Stimulated activated naive CD8-positive, alpha-beta T cell treated with anti-CD3 and anti-CD28 coated beads, Interleukin-15, amount 100 ng/mL, for 72 hours (primary cell): ENCODE measurements at regions not wholly inside any gene's neighbourhood (a gene's known extent, or its start where the extent isn't known, plus 50 kb on each side); places are given as distances from the start of the nearest gene placed in this dataset.

Source experiments
- ATAC-seq: fragments of 150-1000 bp; cut with Tn5 transposase; 2 replicates; pipeline ENCODE4 v1.10.0; 2021; ENCODE audit warnings: mild to moderate bottlenecking, moderate library complexity
- DNase-seq, 2 donors: peaks; one replicate each; pipeline ENCODE4 v3.0.0; 2021 to 2022
- H3K27ac Mint-ChIP-seq, 2 donors: one replicate each; pipeline ENCODE4 v1.8.0; 2022; ENCODE audit warnings: mild to moderate bottlenecking in 2 of 2, mixed read lengths in 2 of 2, moderate library complexity in 2 of 2
- H3K27me3 Mint-ChIP-seq: one replicate; pipeline ENCODE4 v1.8.0; 2022; ENCODE audit warnings: mixed read lengths
- H3K4me1 Mint-ChIP-seq: one replicate; pipeline ENCODE4 v1.8.0; 2022; ENCODE audit warnings: mild to moderate bottlenecking, mixed read lengths
- H3K4me3 Mint-ChIP-seq, 2 donors: one replicate each; pipeline ENCODE4 v1.8.0; 2022; ENCODE audit warnings: mild to moderate bottlenecking in 2 of 2, mixed read lengths in 2 of 2, moderate library complexity in 1 of 2
- H3K9me3 Mint-ChIP-seq, 2 donors: one replicate each; pipeline ENCODE4 v1.8.0; 2022; ENCODE audit warnings: mixed read lengths in 2 of 2

DNA sequence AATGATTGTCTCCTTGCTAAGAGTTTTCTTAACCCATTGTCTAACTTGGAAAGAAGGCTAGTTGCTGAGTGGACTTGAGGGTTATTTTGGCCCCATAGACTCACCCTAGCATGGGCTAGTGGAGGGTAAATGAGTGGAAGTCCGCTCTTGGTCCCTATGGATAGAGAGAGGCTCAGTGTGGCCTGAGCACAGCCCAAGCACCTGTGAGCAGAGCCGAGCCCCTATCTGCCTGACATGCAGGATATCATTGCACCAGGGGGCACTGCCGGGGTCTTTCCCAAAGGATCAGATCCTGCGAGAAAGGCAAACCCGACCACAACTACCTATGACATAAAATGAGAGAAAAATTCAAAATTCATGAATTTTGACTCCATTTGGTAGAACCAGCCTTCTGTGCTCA lies 70.6 kb upstream of the GGTLC1 start:
- Mint-ChIP-seq H3K27me3 (no peaks in the 10 kb centered on the region), H3K27ac (no peak overlapping the region), H3K9me3 (no peaks in the 10 kb centered on the region), H3K4me1 (no peaks in the 10 kb centered on the region), H3K4me3 (no peak overlapping the region)
- no peak for ATAC-seq
- DNase-seq: no peak

DNA sequence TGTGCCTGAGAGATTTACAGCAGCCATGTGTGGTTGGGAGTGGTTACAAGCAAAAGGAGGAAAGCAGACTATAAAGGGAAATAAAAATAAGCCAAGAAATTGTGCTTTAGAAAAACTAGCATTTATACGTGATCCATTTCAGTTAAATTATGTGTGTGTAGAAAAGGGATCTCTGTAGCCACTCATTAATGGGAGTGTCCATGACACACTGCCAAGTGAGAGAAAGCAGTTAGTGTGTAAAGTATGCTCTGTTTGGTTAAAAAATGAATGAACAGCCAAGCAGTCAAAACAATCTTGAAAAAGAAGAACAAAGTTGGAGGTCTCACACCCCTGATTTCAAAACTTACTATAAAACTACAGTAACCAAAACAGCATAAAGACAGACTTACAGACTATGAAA lies 67.9 kb upstream of the GGTLC1 start:
- no peak overlapping the region for H3K27ac Mint-ChIP-seq
- no peaks in the 10 kb centered on the region for H3K9me3 Mint-ChIP-seq
- peaks cover 5% of the 10 kb centered on the region for H3K4me1 Mint-ChIP-seq
- H3K4me3 Mint-ChIP-seq: no peak overlapping the region
- ATAC-seq (no peak), DNase-seq (no peak)
- H3K27me3 Mint-ChIP-seq: no peaks in the 10 kb centered on the region

- Mint-ChIP-seq H3K9me3 (no peaks in the 10 kb centered on the region), H3K27ac (peak overlapping the region in 1 of 2 donors; percentile 33), H3K4me3 (no peak overlapping the region), H3K4me1 (peaks cover 29% of the 10 kb centered on the region), H3K27me3 (no peaks in the 10 kb centered on the region)
- DNase-seq (no peak), ATAC-seq (no peak)
Observed at GRCh38 chr20:24052599-24053275, 64.2 kb upstream of the GGTLC1 start.

DNA sequence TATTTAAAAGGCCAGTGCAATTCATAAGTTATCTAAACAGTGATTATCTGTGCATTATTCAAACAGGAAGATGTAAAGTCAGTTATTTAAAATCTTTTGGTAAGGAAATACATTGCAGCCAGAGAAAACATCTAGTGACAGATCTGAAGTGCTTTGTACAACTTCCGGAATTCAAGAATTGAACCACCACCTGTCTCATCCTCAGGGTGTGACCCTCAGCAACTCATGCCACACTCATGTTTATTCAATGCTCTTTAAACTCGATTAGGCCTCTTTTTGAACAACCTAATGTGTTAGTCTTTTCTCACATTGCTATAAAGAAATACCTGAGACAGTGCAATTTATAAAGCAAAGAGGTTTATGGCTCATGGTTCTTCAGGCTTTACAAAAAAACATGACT lies 62.6 kb upstream of the GGTLC1 start:
- Mint-ChIP-seq H3K4me3 (no peak overlapping the region), H3K27me3 (no peaks in the 10 kb centered on the region), H3K4me1 (peaks cover 39% of the 10 kb centered on the region), H3K27ac (no peak overlapping the region), H3K9me3 (no peaks in the 10 kb centered on the region)
- no peak for DNase-seq
- ATAC-seq: no peak

GRCh38 chr20:24050119-24050518 lies 61.5 kb upstream of the GGTLC1 start:
- ATAC-seq (no peak), DNase-seq (no peak)
- Mint-ChIP-seq H3K9me3 (no peaks in the 10 kb centered on the region), H3K4me1 (peaks cover 48% of the 10 kb centered on the region), H3K27me3 (no peaks in the 10 kb centered on the region), H3K4me3 (no peak overlapping the region), H3K27ac (peak overlapping the region in 1 of 2 donors; percentile 39)

DNA sequence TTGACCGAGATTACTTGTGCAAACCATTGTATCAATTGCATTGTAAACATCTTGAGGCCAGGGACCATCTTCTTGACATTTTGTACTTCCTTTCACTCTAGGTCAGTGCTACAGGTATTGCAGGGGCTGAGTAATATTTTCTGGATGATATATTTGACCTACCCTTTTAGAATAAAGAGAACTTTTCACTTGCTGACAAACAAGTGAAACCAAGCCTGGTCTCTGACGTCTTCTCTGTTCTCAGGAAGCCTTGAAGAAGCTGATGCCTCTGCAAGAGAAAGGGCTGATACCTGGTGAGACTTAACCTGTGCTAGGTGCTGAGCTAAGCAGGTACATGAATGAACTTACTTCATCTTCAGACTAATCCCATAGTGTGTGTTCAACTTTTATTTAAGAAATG lies 60.5 kb upstream of the GGTLC1 start:
- H3K4me1 Mint-ChIP-seq: peaks cover 49% of the 10 kb centered on the region
- ATAC-seq (peak; percentile 39), DNase-seq (no peak)
- H3K9me3 Mint-ChIP-seq: no peaks in the 10 kb centered on the region
- H3K27ac Mint-ChIP-seq: peak overlapping the region in 1 of 2 donors; percentile 43
- H3K27me3 Mint-ChIP-seq: no peaks in the 10 kb centered on the region
- H3K4me3 Mint-ChIP-seq: no peak overlapping the region

DNA sequence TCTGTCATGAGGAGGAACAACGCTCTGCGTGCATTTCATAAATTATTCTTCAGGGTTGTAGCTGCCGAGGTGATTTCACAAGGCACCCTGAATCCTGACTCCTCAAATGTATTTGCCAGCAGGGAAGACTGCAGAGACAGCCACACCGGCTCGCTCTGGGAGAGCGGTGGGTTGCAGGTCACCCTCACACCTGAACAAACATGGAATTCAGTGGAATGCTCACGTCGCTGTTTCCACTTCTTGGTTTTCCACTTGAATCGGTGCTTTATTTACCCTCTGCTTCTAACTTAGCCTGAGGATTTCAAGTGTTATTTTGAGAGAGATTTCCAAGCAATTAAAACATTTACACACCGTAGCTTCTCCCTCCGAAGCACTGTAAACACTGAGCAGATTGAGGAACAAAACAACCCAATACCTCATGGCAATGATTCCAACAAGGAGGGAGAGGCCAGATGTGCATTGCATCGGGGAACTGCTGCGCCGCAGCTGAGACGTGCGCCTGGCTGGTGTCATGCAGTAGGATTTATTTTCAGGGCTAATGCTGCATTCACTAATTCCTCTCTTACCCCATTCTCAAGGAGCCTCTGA lies 59.5 kb upstream of the GGTLC1 start:
- H3K27ac Mint-ChIP-seq: no peak overlapping the region
- peaks cover 47% of the 10 kb centered on the region for H3K4me1 Mint-ChIP-seq

DNA sequence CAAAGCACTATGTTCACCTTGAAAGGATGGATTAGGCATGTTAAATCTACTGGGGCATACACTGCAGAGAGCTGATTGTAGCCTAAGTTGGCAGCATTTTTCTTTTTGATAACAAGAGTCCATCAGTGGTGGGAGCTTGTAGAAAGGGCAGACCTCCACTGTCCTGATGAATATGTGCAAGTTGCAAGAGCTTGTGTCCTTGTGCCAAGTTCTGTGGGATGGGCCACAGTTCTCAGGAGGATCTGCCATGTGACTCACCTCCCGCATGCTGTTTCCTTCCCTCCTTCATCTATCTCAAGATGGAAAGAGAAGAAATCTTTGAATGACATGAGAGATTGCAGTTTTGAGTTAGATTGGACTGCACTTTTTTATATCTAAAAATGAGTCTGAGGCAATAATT lies 58.3 kb upstream of the GGTLC1 start:
- Mint-ChIP-seq H3K9me3 (no peaks in the 10 kb centered on the region), H3K27me3 (no peaks in the 10 kb centered on the region), H3K4me3 (no peak overlapping the region), H3K27ac (no peak overlapping the region), H3K4me1 (peaks cover 44% of the 10 kb centered on the region)
- ATAC-seq (no peak), DNase-seq (no peak)

More for the DNA sequence above, 59.5 kb upstream of the GGTLC1 start:
- Mint-ChIP-seq H3K9me3 (no peaks in the 10 kb centered on the region), H3K4me3 (no peak overlapping the region), H3K27me3 (no peaks in the 10 kb centered on the region)
- ATAC-seq: no peak
- DNase-seq: no peak

- H3K4me3 Mint-ChIP-seq: peak overlapping the region; percentile 31 to 39
- H3K4me1 Mint-ChIP-seq: peaks cover 44% of the 10 kb centered on the region
- H3K9me3 Mint-ChIP-seq: no peaks in the 10 kb centered on the region
- peak; percentile 94 for ATAC-seq
- peak overlapping the region; percentile 75 to 94 for H3K27ac Mint-ChIP-seq
- H3K27me3 Mint-ChIP-seq: no peaks in the 10 kb centered on the region
- peak in 1 of 2 donors; percentile 40 for DNase-seq
Observed at GRCh38 chr20:24045621-24046318, 57.2 kb upstream of the GGTLC1 start.

DNA sequence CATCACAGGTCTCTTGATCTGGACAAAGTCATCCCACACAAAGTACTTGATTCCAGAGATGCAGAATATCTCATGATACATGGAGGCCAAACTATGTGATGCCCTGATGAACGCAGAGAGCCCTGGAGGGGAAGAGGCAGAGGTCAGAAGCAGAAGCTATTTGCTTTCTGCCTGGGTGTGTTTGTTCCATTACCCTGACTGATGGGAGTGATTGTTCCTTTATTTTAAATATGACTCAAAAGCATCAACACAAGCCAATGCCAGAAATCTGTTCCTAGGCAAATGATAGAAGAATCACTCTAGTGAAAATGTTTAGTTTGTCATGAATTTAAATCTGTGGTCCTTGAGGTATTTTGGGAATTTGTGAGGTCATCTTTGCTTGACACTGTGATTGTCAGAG lies 54.7 kb upstream of the GGTLC1 start:
- H3K9me3 Mint-ChIP-seq: no peaks in the 10 kb centered on the region
- no peak overlapping the region for H3K4me3 Mint-ChIP-seq
- H3K4me1 Mint-ChIP-seq: peaks cover 22% of the 10 kb centered on the region
- H3K27ac Mint-ChIP-seq: no peak overlapping the region
- H3K27me3 Mint-ChIP-seq: no peaks in the 10 kb centered on the region
- ATAC-seq: no peak
- no peak for DNase-seq

DNA sequence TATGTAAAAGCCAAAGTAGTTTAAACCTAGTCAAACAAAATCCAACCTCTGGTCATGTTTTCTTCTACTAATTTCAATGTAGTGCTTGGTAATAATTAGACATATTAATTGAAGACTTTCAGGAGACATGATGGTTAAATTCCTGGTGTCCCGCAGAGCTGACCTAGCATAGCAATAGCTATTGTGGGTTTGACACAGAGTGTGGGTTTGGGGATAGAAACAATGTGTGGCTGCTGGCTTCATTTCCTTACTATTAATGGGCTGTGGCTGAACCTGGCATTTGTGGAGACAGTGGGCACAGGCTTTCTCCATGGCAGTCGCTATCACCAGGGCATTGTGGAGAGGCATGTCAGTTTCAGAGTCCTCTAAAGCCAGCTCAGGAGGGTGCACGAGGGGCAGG lies 54.1 kb upstream of the GGTLC1 start:
- Mint-ChIP-seq H3K4me1 (peaks cover 27% of the 10 kb centered on the region), H3K27ac (no peak overlapping the region), H3K27me3 (no peaks in the 10 kb centered on the region), H3K9me3 (no peaks in the 10 kb centered on the region), H3K4me3 (no peak overlapping the region)
- DNase-seq (no peak), ATAC-seq (no peak)

- Mint-ChIP-seq H3K4me1 (peaks cover 17% of the 10 kb centered on the region), H3K4me3 (no peak overlapping the region), H3K9me3 (no peaks in the 10 kb centered on the region), H3K27me3 (no peaks in the 10 kb centered on the region), H3K27ac (no peak overlapping the region)
- DNase-seq: no peak
- ATAC-seq: no peak
Observed at GRCh38 chr20:24040896-24041459, 52.4 kb upstream of the GGTLC1 start.

GRCh38 chr20:24039196-24039595 lies 50.6 kb upstream of the GGTLC1 start:
- no peak overlapping the region for H3K4me3 Mint-ChIP-seq
- no peaks in the 10 kb centered on the region for H3K9me3 Mint-ChIP-seq
- DNase-seq: no peak
- H3K27me3 Mint-ChIP-seq: no peaks in the 10 kb centered on the region
- peaks cover 8% of the 10 kb centered on the region for H3K4me1 Mint-ChIP-seq
- ATAC-seq: no peak
- H3K27ac Mint-ChIP-seq: no peak overlapping the region
